Naive B cell (primary cell): ENCODE measurements at regions not wholly inside any gene's neighbourhood (a gene's known extent, or its start where the extent isn't known, plus 50 kb on each side); places are given as distances from the start of the nearest gene placed in this dataset.

Experiments
- ATAC-seq, 2 donors: fragments of 150-1000 bp; cut with Tn5 transposase; 2 replicates each; pipeline ENCODE4 v1.10.0; 2021; ENCODE audit warnings: low read depth in 2 of 2, mild to moderate bottlenecking in 2 of 2, moderate library complexity in 2 of 2
- DNase-seq: peaks from one replicate; pipeline ENCODE4 v3.0.0; 2022
- H3K27ac Mint-ChIP-seq, 6 donors: one replicate each; pipeline ENCODE4 v1.8.0; 2020 to 2022; ENCODE audit warnings: mild to moderate bottlenecking in 6 of 6, mixed read lengths in 6 of 6, moderate library complexity in 5 of 6, inconsistent platforms in 2 of 6
- H3K27me3 Mint-ChIP-seq, 3 donors: one replicate each; pipeline ENCODE4 v1.8.0; 2021 to 2022; ENCODE audit warnings: mixed read lengths in 3 of 3, mild to moderate bottlenecking in 1 of 3
- H3K36me3 Mint-ChIP-seq, 2 donors: one replicate each; pipeline ENCODE4 v1.8.0; 2020 to 2022; ENCODE audit warnings: mixed read lengths in 2 of 2, inconsistent platforms in 1 of 2, mild to moderate bottlenecking in 1 of 2
- H3K4me1 Mint-ChIP-seq, 3 donors: one replicate each; pipeline ENCODE4 v1.8.0; 2020 to 2022; ENCODE audit warnings: mixed read lengths in 3 of 3, inconsistent platforms in 1 of 3, mild to moderate bottlenecking in 1 of 3, moderate library complexity in 1 of 3
- H3K4me3 Mint-ChIP-seq, 8 donors: one replicate each; pipeline ENCODE4 v1.8.0; 2020 to 2022; ENCODE audit warnings: mild to moderate bottlenecking in 8 of 8, mixed read lengths in 8 of 8, moderate library complexity in 8 of 8, inconsistent platforms in 2 of 8
- H3K9me3 Mint-ChIP-seq, 7 donors: one replicate each; pipeline ENCODE4 v1.8.0; 2020 to 2022; ENCODE audit warnings: mixed read lengths in 7 of 7, mild to moderate bottlenecking in 5 of 7, inconsistent platforms in 2 of 7, moderate library complexity in 1 of 7

DNA sequence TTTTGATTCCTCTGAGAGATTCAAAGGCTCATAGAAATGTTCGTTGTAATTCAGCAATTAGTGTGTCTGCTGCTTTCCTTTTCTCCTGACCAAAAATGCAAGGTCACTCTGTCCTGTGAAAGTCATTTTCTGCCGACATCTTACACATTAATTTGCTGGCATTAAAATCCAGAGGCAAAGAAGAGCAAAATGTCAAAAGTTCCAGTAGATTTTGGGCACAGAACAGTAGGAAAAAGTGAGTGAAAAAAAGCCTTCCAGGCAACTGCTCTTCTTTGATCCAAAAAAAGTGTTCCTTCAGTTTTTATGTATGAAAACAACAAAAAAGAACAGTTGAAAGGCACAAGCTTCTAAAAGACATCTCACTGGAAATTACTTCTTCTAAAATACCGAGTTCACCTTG is 413.8 kb downstream of the FOXO1 start:
- Mint-ChIP-seq H3K27me3 (no peaks in the 10 kb centered on the region), H3K4me3 (no peak overlapping the region), H3K9me3 (peaks cover 0 to 14% (median 7%) of the 10 kb centered on the region in 7 donors), H3K27ac (peak overlapping the region in 1 of 6 donors; percentile 80), H3K36me3 (peaks cover 0 to 11% of the 10 kb centered on the region in 2 donors), H3K4me1 (peaks cover 15 to 30% (median 22%) of the 10 kb centered on the region in 3 donors)
- DNase-seq (no peak), ATAC-seq (no peak)

DNA sequence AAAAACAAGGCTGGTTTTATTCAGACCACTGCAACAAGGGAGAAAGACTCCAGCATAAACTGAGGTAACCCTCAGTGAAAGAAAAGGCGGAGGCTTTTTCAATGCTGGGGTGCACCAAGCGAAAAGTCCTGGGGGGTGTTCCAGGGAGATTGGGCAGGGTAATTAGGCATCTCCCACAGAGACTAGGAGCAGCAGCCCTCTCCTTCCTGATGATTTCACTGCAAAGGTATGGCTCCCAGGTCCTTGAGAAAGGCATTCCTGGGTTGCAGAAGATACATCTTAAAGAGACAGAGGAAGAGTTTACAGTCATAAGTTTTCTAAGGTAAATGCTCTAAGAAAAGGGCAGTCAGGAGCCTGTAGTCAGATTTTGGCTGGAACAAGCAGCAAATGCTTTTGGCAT is 412.0 kb downstream of the FOXO1 start:
- Mint-ChIP-seq H3K9me3 (peaks cover 0 to 4% (median 0%) of the 10 kb centered on the region in 7 donors), H3K36me3 (peaks cover 0 to 4% of the 10 kb centered on the region in 2 donors), H3K4me1 (peaks cover 15 to 31% (median 20%) of the 10 kb centered on the region in 3 donors), H3K4me3 (no peak overlapping the region), H3K27ac (peak overlapping the region in 2 of 6 donors; percentile 2 to 20), H3K27me3 (no peaks in the 10 kb centered on the region)
- DNase-seq (no peak), ATAC-seq (no peak)

DNA sequence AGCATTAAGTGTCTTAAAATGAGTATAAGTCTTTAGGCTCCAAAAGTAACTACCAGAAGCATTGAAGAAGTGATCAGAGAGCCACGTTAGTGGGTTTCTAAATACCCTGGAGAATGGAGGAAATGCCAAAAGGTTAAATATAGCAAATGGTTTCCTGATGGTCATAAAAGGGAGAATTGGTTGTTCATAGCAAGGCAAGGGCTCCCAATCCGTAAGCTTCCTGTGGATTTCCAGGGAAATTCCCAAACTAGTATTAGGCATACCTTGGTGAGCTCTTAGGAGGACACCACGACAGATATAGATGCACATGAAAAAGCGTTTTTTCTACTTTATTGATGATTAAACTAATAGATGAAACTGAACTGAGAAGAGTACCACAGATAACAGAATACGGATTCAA is 410.9 kb downstream of the FOXO1 start:
- Mint-ChIP-seq H3K27me3 (peaks cover 0 to 5% (median 0%) of the 10 kb centered on the region in 3 donors), H3K4me1 (peaks cover 15 to 29% (median 20%) of the 10 kb centered on the region in 3 donors), H3K9me3 (peaks cover 0 to 4% (median 0%) of the 10 kb centered on the region in 7 donors), H3K27ac (no peak overlapping the region), H3K4me3 (peak overlapping the region in 1 of 8 donors; percentile 47), H3K36me3 (peaks cover 0 to 8% of the 10 kb centered on the region in 2 donors)
- no peak for DNase-seq
- ATAC-seq = no peak

DNA sequence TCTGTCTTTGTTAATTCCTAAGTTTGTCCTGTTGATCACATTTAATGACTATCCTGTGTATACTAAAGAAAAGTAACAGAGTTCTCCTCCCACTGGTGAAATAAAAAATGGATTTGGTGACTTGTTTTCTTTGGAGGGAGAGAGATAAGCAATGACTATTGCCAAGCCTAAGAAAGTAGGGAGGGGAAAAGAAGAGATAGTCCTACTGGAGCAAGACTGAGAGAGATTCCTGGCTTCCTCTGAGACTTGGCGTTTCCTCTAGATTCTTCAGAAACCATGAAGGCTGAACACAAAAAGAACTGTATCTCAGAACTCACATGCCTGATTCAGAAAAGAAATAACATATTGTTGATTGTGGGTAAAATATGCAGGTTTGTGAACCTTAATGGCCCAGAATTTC is 406.5 kb downstream of the FOXO1 start:
- H3K9me3 Mint-ChIP-seq = peaks cover 0 to 10% (median 0%) of the 10 kb centered on the region in 7 donors
- peaks cover 0 to 4% (median 2%) of the 10 kb centered on the region in 3 donors for H3K4me1 Mint-ChIP-seq
- H3K27me3 Mint-ChIP-seq = peaks cover 0 to 5% (median 0%) of the 10 kb centered on the region in 3 donors
- DNase-seq (no peak), ATAC-seq (no peak)
- H3K27ac Mint-ChIP-seq = no peak overlapping the region
- no peak overlapping the region for H3K4me3 Mint-ChIP-seq
- H3K36me3 Mint-ChIP-seq = peaks cover 0 to 11% of the 10 kb centered on the region in 2 donors

DNA sequence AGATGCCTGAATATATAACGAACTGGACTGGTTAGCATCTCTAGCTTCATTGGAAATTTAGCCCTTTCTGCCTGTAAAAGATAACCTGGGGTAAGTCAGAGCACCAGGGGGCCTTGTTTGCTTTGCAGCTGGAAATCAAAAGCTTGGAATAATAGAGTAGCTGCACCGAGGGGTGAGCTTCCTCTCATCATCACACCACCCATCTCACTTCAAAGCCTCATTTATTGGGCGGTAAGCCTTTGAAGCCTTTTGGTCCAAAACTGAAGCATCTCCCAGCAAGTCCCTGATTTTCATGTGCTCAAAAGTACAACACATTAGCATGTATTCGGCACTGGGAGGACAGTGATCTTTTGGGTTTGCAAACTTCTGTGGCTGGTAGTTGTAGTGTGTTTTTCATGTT is 405.1 kb downstream of the FOXO1 start:
- Mint-ChIP-seq H3K27ac (no peak overlapping the region), H3K27me3 (peaks cover 0 to 5% (median 0%) of the 10 kb centered on the region in 3 donors), H3K4me3 (no peak overlapping the region), H3K9me3 (peaks cover 0 to 10% (median 0%) of the 10 kb centered on the region in 7 donors), H3K36me3 (peaks cover 0 to 11% of the 10 kb centered on the region in 2 donors), H3K4me1 (peaks cover 0 to 2% (median 0%) of the 10 kb centered on the region in 3 donors)
- DNase-seq (no peak), ATAC-seq (no peak)

DNA sequence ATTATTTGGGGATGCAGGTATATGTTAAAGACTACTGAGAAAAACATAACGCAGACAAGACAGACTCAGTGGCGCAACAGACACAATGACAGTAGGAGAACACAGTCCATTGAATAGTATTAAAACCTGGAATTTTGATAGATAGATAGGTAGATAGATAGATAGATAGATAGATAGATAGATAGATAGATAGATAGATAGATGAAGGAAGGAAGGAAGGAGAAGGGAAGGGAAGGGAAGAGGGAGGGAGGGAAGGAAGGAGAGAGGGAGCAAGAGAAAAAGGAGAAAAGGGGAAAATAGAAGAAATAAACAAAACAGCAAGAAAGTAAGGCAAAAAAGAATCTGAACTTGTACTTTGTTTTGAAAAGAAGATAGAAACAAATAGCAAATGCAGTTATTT is 404.5 kb downstream of the FOXO1 start:
- Mint-ChIP-seq H3K4me1 (peaks cover 0 to 2% (median 0%) of the 10 kb centered on the region in 3 donors), H3K9me3 (peaks cover 0 to 10% (median 0%) of the 10 kb centered on the region in 7 donors), H3K27ac (peak overlapping the region in 1 of 6 donors; percentile 36), H3K4me3 (no peak overlapping the region), H3K36me3 (peaks cover 0 to 11% of the 10 kb centered on the region in 2 donors), H3K27me3 (peaks cover 0 to 5% (median 0%) of the 10 kb centered on the region in 3 donors)
- DNase-seq = no peak
- ATAC-seq = no peak

DNA sequence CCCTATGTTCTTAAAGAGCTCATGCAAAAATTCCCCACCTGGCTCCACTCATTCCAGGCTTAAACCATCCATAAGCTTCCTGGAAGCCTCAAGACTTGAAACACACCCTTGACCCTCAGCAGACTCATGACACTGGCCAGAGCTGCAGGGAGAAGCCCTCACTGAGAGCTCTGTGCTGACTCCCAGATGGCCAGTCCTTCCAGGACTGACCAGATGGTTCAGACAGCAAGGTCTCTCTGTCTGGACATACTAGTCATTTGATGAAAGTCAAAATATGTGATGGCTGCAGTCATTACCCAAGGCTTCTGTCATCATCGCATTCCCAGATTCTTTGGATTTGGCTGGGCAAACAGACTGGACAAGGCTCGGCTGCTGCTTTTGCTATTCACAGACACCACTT is 397.4 kb downstream of the FOXO1 start:
- Mint-ChIP-seq H3K27ac (peak overlapping the region in 1 of 6 donors; percentile 39), H3K36me3 (no peaks in the 10 kb centered on the region)

DNA sequence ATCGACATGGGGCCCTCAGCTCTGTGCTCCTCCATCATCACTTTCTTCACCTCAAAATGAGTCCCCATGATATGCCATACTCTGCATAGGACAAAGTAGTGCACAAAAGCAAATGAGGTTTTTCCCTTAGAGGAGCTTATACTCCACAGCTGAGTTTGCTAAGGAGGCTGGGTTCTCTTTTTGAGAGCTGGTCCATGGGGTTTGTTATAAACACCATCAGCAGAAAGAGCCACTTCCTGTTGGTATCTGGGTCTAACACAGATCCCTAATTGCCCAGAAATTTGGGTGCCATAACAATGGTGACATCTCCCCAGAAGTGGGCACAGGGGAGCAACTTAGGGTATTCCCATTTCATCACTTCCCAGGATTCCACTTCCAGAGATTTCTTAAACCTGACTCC is 395.7 kb downstream of the FOXO1 start:
- DNase-seq (no peak), ATAC-seq (peak in 1 of 2 donors; percentile 35)
- H3K36me3 Mint-ChIP-seq = no peaks in the 10 kb centered on the region
- H3K4me3 Mint-ChIP-seq = peak overlapping the region in 1 of 8 donors; percentile 67
- H3K27ac Mint-ChIP-seq = no peak overlapping the region
- H3K9me3 Mint-ChIP-seq = no peaks in the 10 kb centered on the region
- no peaks in the 10 kb centered on the region for H3K27me3 Mint-ChIP-seq
- peaks cover 23 to 57% (median 50%) of the 10 kb centered on the region in 3 donors for H3K4me1 Mint-ChIP-seq

More for the DNA sequence above, 397.4 kb downstream of the FOXO1 start:
- Mint-ChIP-seq H3K4me3 (no peak overlapping the region), H3K4me1 (peaks cover 13 to 41% (median 33%) of the 10 kb centered on the region in 3 donors), H3K9me3 (no peaks in the 10 kb centered on the region), H3K27me3 (no peaks in the 10 kb centered on the region)
- ATAC-seq (no peak), DNase-seq (no peak)

DNA sequence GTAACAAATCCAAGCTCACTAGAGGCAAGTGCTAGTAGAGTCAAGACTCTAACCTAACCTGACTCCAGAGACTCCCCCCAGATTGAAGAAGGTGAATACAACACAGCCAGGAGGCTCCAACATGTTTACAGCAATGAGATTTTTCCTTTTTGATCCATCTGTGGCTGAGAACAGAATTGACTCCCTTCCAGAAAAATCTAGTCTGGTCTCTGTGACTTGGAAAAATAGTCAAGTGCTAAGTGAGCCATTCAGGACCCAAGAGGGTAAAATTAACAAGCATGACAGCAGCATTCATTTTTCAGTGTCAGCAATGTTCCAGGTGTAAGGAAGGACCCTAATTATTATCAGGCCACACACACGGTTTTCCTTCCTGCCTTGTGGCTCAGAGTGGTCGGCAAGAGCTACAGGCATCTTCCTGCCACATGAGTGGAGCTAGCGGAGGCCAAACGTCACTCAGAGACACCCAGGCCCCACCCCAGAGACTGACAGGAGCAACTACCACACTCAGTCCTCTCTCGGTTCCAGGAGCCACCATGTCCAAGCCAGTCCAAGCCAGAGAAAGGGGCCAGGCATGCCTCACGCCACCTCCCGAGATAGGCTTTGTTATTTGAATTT is 395.1 kb downstream of the FOXO1 start:
- peaks cover 23 to 62% (median 56%) of the 10 kb centered on the region in 3 donors for H3K4me1 Mint-ChIP-seq
- no peaks in the 10 kb centered on the region for H3K27me3 Mint-ChIP-seq
- H3K36me3 Mint-ChIP-seq = no peaks in the 10 kb centered on the region
- H3K27ac Mint-ChIP-seq = peak overlapping the region in 3 of 6 donors; percentile 16 to 87 (median 36)
- peak overlapping the region in 6 of 8 donors; percentile 5 to 67 (median 50) for H3K4me3 Mint-ChIP-seq
- DNase-seq (peak; percentile 5), ATAC-seq (peak in 1 of 2 donors; percentile 49)
- no peaks in the 10 kb centered on the region for H3K9me3 Mint-ChIP-seq

DNA sequence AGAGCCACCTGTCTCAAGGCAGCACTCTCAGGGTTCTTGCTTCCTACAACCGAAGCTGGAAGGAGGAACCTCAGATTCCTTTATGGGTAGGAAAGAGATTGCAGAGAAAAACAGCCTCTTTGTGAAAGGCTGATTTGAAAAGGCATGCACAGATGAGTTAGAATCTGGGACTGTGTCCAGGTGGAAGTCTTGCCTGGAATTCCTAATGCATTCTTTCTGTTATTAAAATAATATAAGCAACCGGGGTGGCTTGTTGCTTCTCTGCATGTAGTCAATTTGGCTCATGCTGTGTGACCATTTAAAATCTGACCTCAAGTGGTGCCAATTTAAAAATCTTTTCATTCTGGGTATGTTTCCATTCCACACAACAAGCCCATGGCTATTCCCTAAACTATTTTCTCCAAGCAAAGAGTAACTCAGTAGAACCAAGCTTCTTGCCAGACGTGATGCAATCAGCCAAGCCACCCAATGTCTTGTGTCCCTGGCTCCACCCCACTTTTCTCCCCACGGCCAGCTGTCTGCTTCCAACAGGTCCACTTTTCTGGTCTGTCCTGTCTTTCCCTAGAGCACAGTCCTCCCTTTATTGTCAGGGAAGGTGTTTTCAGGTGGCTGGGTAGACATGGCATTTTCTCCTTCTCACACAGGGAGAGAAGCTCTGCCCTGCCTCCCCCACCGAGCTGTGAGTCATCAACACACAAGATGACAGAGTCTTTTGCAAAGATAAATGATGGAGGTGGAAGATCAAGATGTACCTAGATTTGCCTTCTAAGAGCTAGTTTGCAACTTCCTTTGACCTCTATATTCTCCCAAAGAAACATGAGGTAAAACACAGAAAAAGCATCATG is 394.3 kb downstream of the FOXO1 start:
- Mint-ChIP-seq H3K27ac (peak overlapping the region in 4 of 6 donors; percentile 31 to 90 (median 62)), H3K9me3 (no peaks in the 10 kb centered on the region), H3K36me3 (peaks cover 0 to 4% of the 10 kb centered on the region in 2 donors), H3K27me3 (no peaks in the 10 kb centered on the region), H3K4me3 (peak overlapping the region in 4 of 8 donors; percentile 42 to 67 (median 60)), H3K4me1 (peaks cover 27 to 62% (median 56%) of the 10 kb centered on the region in 3 donors)
- DNase-seq (no peak), ATAC-seq (peak in 1 of 2 donors; percentile 30)

DNA sequence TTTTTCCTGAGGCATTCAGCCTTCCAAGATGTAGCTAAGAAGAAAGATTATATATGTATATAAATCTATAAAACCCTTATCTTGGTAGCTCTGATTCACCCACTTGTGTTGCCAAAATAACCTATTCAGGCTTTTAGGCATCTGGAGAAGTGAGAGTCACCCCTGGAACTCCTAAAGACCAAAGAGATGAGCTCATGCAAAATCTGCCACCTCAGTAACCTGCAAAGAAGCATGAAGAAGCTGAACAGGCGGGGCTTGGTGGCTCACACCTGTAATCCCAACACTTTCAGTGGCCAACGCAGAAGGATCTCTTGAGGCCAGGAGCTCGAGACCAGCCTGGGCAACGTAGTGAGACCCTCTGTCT is 393.7 kb downstream of the FOXO1 start:
- ATAC-seq = peak in 1 of 2 donors; percentile 47
- no peak overlapping the region for H3K27ac Mint-ChIP-seq
- H3K36me3 Mint-ChIP-seq = peaks cover 0 to 7% of the 10 kb centered on the region in 2 donors
- H3K4me1 Mint-ChIP-seq = peaks cover 30 to 60% (median 52%) of the 10 kb centered on the region in 3 donors
- H3K27me3 Mint-ChIP-seq = no peaks in the 10 kb centered on the region
- no peaks in the 10 kb centered on the region for H3K9me3 Mint-ChIP-seq
- DNase-seq = no peak
- peak overlapping the region in 2 of 8 donors; percentile 20 to 37 for H3K4me3 Mint-ChIP-seq

DNA sequence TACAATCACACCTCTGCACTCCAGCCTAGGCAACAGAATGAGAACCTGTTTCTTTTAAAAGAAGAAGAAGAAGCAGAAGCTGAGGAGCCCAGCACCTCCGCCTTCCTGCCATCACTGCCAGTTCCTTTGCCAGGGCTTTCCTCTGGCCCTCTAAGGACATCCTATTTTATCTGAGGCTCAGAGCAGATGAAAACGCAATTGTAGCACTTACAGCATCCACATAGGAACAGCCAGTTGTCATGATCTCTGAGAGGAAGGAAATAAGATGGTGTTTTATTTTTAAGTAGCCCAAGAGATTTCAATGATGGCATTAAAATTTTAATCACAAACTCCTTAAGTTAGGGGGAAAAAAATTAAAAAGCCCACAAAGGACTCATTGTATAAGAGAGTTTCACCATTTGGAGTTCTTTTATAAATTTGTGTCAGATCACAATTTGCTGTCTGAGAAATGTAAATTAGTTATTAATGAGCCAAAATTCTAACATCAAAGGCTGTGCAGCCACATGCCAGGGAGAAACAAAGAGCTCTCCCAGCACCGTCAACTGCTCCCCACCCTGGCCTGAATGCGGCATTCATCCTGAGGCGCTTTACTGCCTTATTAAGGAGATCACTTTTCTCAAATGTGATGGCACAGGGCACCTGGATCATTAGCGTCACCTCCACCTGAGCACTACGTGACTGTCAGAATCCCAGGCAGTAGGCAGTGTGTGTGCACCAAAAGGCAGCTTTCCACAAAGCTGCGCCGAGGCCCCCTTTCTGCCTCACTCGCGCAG is 393.0 kb downstream of the FOXO1 start:
- Mint-ChIP-seq H3K27me3 (no peaks in the 10 kb centered on the region), H3K36me3 (peaks cover 0 to 7% of the 10 kb centered on the region in 2 donors), H3K4me3 (peak overlapping the region in 1 of 8 donors; percentile 37), H3K4me1 (peaks cover 30 to 59% (median 54%) of the 10 kb centered on the region in 3 donors), H3K27ac (peak overlapping the region in 3 of 6 donors; percentile 49 to 74 (median 54)), H3K9me3 (no peaks in the 10 kb centered on the region)
- DNase-seq (no peak), ATAC-seq (no peak)

DNA sequence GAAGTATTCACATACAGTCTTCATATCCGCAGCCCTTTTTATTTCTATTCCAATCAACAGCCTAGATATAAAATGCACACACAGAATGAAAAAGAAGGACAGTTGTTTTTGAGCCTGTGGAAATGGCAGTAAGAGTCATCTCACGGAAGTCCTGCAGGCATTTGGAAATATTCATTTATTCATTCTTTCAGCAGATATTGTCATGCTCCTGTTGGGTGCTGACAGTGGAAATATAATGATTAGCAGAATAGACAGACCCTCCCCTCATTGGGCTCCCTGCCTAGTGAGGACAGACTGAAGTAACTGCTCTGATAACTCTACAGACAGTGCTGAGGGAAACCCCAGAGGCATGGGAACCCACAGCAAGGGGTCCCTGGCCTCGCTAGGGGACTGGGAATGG is 392.3 kb downstream of the FOXO1 start:
- Mint-ChIP-seq H3K4me3 (no peak overlapping the region), H3K4me1 (peaks cover 30 to 59% (median 55%) of the 10 kb centered on the region in 3 donors), H3K27ac (peak overlapping the region in 1 of 6 donors; percentile 60)

More for the DNA sequence above, 392.3 kb downstream of the FOXO1 start:
- ATAC-seq (no peak), DNase-seq (no peak)
- peaks cover 0 to 7% of the 10 kb centered on the region in 2 donors for H3K36me3 Mint-ChIP-seq
- H3K27me3 Mint-ChIP-seq = no peaks in the 10 kb centered on the region
- no peaks in the 10 kb centered on the region for H3K9me3 Mint-ChIP-seq
